ENCODE measurements at regions not wholly inside any gene's neighbourhood (a gene's known extent, or its start where the extent isn't known, plus 50 kb on each side); places are given as distances from the start of the nearest gene placed in this dataset.
"Not testable (repeated sequence)": the region's sequence is repeated elsewhere in the genome, so short reads cannot be mapped to it uniquely, and the experiment has no call there.

GRCh38 chr2:83862600-83862999 is 596.5 kb downstream of the SUCLG1 start:
- DNase-seq, result no peak

GRCh38 chr2:83860320-83860719 is 598.8 kb downstream of the SUCLG1 start:
- no peak for DNase-seq

- DNase-seq, result no peak
Measured at GRCh38 chr2:83859553-83859952, 599.5 kb downstream of the SUCLG1 start.

- no peak for DNase-seq
Measured at GRCh38 chr2:83851066-83851465, 608.0 kb downstream of the SUCLG1 start.

- no peak for DNase-seq
Measured at GRCh38 chr2:83850071-83850725, 608.9 kb downstream of the SUCLG1 start.

- DNase-seq, result no peak
Measured at GRCh38 chr2:83844490-83844889, 614.6 kb downstream of the SUCLG1 start.

GRCh38 chr2:83842421-83842820 is 616.7 kb downstream of the SUCLG1 start:
- DNase-seq, result no peak

GRCh38 chr2:83837823-83838222 is 621.3 kb downstream of the SUCLG1 start:
- DNase-seq, result no peak

- DNase-seq, result no peak
Measured at GRCh38 chr2:83827618-83828017, 631.5 kb downstream of the SUCLG1 start.

GRCh38 chr2:83826577-83826976 is 632.5 kb downstream of the SUCLG1 start:
- peak; percentile 92 for DNase-seq

- DNase-seq, result no peak
Measured at GRCh38 chr2:83823229-83823628, 635.9 kb downstream of the SUCLG1 start.

- DNase-seq, result no peak
Measured at GRCh38 chr2:83817511-83817910, 641.6 kb downstream of the SUCLG1 start.

GRCh38 chr2:83808878-83809277 is 650.2 kb downstream of the SUCLG1 start:
- DNase-seq, result no peak

GRCh38 chr2:83802604-83803003 is 656.5 kb downstream of the SUCLG1 start:
- no peak for DNase-seq

- no peak for DNase-seq
Measured at GRCh38 chr2:83795777-83796176, 663.3 kb downstream of the SUCLG1 start.

- not testable (repeated sequence) for DNase-seq
Measured at GRCh38 chr2:83790467-83790866, 668.6 kb downstream of the SUCLG1 start.

- DNase-seq, result not testable (repeated sequence)
Measured at GRCh38 chr2:83789674-83790073, 669.4 kb downstream of the SUCLG1 start.

- DNase-seq, result not testable (repeated sequence)
Measured at GRCh38 chr2:83788938-83789566, 670.0 kb downstream of the SUCLG1 start.

GRCh38 chr2:83787189-83787588 is 671.9 kb downstream of the SUCLG1 start:
- DNase-seq, result no peak

- DNase-seq, result no peak
Measured at GRCh38 chr2:83786140-83786539, 672.9 kb downstream of the SUCLG1 start.

GRCh38 chr2:83784947-83785346 is 674.1 kb downstream of the SUCLG1 start:
- DNase-seq, result no peak

GRCh38 chr2:83784315-83784714 is 674.8 kb downstream of the SUCLG1 start:
- DNase-seq, result no peak

- DNase-seq, result no peak
Measured at GRCh38 chr2:83782122-83782521, 677.0 kb downstream of the SUCLG1 start.

- no peak for DNase-seq
Measured at GRCh38 chr2:83764447-83765005, 694.6 kb downstream of the SUCLG1 start.

- DNase-seq, result no peak
Measured at GRCh38 chr2:83757329-83757728, 701.8 kb downstream of the SUCLG1 start.
